Midbrain (tissue), 1 donor: ENCODE measurements at regions not wholly inside any gene's neighbourhood (a gene's known extent, or its start where the extent isn't known, plus 50 kb on each side); places are given as distances from the start of the nearest gene placed in this dataset.

Experiments
- DNase-seq: peaks from one replicate; lab custom pipeline; 2025; lab: John Stamatoyannopoulos, UW

GRCh38 chr4:128358231-128358912 lies 70.8 kb upstream of the PGRMC2 start:
- no peak for DNase-seq

- no peak for DNase-seq
Observed at GRCh38 chr4:128357286-128357685, 69.7 kb upstream of the PGRMC2 start.

- DNase-seq: no peak
Observed at GRCh38 chr4:128355305-128355704, 67.7 kb upstream of the PGRMC2 start.

- DNase-seq: no peak
Observed at GRCh38 chr4:128354205-128354821, 66.7 kb upstream of the PGRMC2 start.

- no peak for DNase-seq
Observed at GRCh38 chr4:128353791-128354190, 66.2 kb upstream of the PGRMC2 start.

- DNase-seq: no peak
Observed at GRCh38 chr4:128351502-128351901, 63.9 kb upstream of the PGRMC2 start.

GRCh38 chr4:128350449-128351045 lies 62.9 kb upstream of the PGRMC2 start:
- DNase-seq: no peak

- DNase-seq: no peak
Observed at GRCh38 chr4:128349921-128350320, 62.3 kb upstream of the PGRMC2 start.

- DNase-seq: no peak
Observed at GRCh38 chr4:128347930-128348660, 60.5 kb upstream of the PGRMC2 start.

GRCh38 chr4:128347175-128347868 lies 59.7 kb upstream of the PGRMC2 start:
- DNase-seq: no peak

GRCh38 chr4:128346054-128346716 lies 58.6 kb upstream of the PGRMC2 start:
- no peak for DNase-seq

GRCh38 chr4:128345650-128346049 lies 58.0 kb upstream of the PGRMC2 start:
- DNase-seq: no peak

- no peak for DNase-seq
Observed at GRCh38 chr4:128342762-128343161, 55.1 kb upstream of the PGRMC2 start.

- no peak for DNase-seq
Observed at GRCh38 chr4:128341634-128342033, 54.0 kb upstream of the PGRMC2 start.

- DNase-seq: no peak
Observed at GRCh38 chr4:128338634-128339355, 51.2 kb upstream of the PGRMC2 start.

GRCh38 chr4:128337863-128338262 lies 50.2 kb upstream of the PGRMC2 start:
- no peak for DNase-seq
